ENCODE measurements at regions not wholly inside any gene's neighbourhood (a gene's known extent, or its start where the extent isn't known, plus 50 kb on each side); places are given as distances from the start of the nearest gene placed in this dataset.

DNA sequence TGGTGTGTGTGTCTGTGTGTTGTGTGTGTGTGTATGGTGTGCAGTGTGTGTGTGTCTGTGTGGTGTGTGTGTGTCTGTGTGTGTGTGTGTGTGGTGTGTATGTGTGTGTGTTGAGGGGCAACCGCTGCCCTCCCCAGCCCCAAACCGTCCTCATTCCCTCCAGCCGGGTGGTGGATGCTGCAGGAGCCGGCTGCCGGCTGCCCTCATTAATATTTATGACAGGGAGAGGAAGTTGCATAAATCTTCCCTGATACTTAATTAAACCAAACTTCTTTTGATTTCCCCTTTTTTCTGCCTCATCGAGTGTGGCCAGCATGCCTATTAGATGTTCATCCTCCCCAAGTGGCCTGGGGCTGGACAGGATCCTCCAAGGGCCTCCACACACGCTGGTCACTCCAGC lies 121.4 kb upstream of the MVB12B start:
- TF ChIP-seq, protein P1, sequence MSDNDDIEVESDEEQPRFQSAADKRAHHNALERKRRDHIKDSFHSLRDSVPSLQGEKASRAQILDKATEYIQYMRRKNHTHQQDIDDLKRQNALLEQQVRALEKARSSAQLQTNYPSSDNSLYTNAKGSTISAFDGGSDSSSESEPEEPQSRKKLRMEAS (IDR thresholded peaks at IDR 0.05) = no peak
- no peak for TF ChIP-seq EGR1 (IDR thresholded peaks at IDR 0.05; ENCODE audit: low read depth in 2 of 2)
- no peak for TF ChIP-seq TAF1 (conservative IDR thresholded peaks at IDR 0.05)
- TF ChIP-seq RAD21 (IDR thresholded peaks at IDR 0.05) = no peak
